ENCODE measurements at regions not wholly inside any gene's neighbourhood (a gene's known extent, or its start where the extent isn't known, plus 50 kb on each side); places are given as distances from the start of the nearest gene placed in this dataset.

DNA sequence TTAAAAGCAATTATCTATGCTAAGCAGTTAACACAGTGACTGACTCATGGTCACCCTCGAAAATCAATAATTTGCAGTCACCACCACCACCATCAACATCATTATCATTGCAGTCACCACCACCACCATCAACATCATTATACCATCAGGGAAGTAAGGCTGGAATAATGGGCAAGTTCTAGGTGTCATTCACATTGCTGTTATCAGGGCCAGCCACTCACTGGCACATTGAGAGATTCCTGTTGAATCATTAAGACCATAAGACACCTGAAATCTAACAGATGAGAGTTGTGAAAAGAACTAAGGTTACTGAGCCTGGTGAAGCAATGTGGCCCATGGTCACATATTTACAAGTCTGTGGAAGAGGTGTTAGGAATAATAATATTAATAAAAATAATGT is 247.7 kb upstream of the BOD1L1 start:
- TF ChIP-seq GATA2 (IDR thresholded peaks at IDR 0.05; ENCODE audit: low read depth, low read length) (no peak), GATA3 (IDR thresholded peaks at IDR 0.05; ENCODE audit: low read depth, low read length) (no peak)

All from SH-SY5Y (cell line).